Gastrocnemius medialis (tissue), 4 donors: ENCODE measurements at regions not wholly inside any gene's neighbourhood (a gene's known extent, or its start where the extent isn't known, plus 50 kb on each side); places are given as distances from the start of the nearest gene placed in this dataset.

ENCODE experiments used
- CTCF ChIP-seq, 5 experiments: fragments of 450-650 bp in 3 of 5; fragments of 200-600 bp in 2 of 5; sonication (generic) in 2 of 5; IDR thresholded peaks in 4 of 5; conservative IDR thresholded peaks in 1 of 5; 1 replicate in 4 of 5; 2 replicates in 1 of 5; pipeline ENCODE4 v1.5.1; 2016 to 2019; ENCODE audit warnings: antibody characterized with exemption in 5 of 5, mild to moderate bottlenecking in 3 of 5, moderate library complexity in 3 of 5
- POLR2A ChIP-seq, 2 donors: fragments of 450-650 bp; IDR thresholded peaks; one replicate each; pipeline ENCODE4 v1.6.1; 2017; ENCODE audit warnings: antibody characterized with exemption in 2 of 2, mild to moderate bottlenecking in 2 of 2, moderate library complexity in 2 of 2

- TF ChIP-seq CTCF (IDR thresholded peaks at IDR 0.05 in 4 of 5, conservative IDR thresholded peaks at IDR 0.05 in 1 of 5) = no peak
- TF ChIP-seq POLR2A (IDR thresholded peaks at IDR 0.05) = no peak
These were observed 206.3 kb downstream of the SLITRK5 start for GRCh38 chr13:87877477-87877876.
